ENCODE measurements at regions not wholly inside any gene's neighbourhood (a gene's known extent, or its start where the extent isn't known, plus 50 kb on each side); places are given as distances from the start of the nearest gene placed in this dataset.

DNA sequence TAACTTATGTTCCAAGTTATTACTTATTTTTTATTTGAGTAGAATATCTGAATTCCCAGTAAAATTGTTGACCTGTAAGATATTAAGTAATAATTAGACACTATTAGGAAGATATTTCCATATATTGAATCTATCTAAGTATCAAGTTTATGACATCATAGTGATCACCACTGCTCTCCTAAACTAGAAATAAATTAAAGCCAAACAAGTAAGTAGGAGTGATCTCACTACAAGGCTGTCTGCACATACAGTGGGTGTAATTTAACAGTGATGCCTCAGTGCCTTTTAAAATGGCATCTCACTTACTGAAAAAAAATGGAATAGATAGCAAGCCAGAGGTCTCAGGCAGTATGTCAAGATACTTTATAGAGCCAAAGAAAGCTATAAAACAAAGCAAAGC lies 789.6 kb downstream of the KCTD16 start:
- TF ChIP-seq, protein P1, sequence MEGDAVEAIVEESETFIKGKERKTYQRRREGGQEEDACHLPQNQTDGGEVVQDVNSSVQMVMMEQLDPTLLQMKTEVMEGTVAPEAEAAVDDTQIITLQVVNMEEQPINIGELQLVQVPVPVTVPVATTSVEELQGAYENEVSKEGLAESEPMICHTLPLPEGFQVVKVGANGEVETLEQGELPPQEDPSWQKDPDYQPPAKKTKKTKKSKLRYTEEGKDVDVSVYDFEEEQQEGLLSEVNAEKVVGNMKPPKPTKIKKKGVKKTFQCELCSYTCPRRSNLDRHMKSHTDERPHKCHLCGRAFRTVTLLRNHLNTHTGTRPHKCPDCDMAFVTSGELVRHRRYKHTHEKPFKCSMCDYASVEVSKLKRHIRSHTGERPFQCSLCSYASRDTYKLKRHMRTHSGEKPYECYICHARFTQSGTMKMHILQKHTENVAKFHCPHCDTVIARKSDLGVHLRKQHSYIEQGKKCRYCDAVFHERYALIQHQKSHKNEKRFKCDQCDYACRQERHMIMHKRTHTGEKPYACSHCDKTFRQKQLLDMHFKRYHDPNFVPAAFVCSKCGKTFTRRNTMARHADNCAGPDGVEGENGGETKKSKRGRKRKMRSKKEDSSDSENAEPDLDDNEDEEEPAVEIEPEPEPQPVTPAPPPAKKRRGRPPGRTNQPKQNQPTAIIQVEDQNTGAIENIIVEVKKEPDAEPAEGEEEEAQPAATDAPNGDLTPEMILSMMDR (conservative IDR thresholded peaks at IDR 0.05; ENCODE audit: control insufficient read depth, insufficient read depth, low read depth, low read length): no peak
- no peak for DNase-seq (ENCODE audit: low read depth)
- H3K4me3 ChIP-seq (ENCODE audit: control insufficient read depth, low read depth, low read length): no peak overlapping the region

DNA sequence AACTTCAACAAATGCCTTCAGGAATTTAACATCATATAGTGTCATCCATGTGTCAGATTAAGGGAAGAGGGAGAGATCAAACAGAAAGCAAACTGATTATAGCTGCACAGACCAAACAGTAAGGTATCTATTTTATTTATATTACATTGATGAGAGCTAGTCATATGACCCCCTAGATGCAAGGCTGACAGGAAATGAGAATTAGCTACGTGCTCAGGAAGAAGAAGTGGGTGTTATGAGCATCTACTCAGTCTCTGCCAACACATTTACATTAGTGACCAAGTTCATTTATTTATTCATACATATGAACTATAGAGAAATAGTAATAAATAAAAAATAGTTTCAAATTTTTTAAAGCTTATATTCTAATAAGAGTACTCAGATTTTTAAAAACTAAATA lies 787.3 kb downstream of the KCTD16 start:
- TF ChIP-seq, protein P1 (conservative IDR thresholded peaks at IDR 0.05; ENCODE audit: control insufficient read depth, insufficient read depth, low read depth, low read length): no peak
- DNase-seq (ENCODE audit: low read depth): no peak
- H3K4me3 ChIP-seq (ENCODE audit: control insufficient read depth, low read depth, low read length): no peak overlapping the region

DNA sequence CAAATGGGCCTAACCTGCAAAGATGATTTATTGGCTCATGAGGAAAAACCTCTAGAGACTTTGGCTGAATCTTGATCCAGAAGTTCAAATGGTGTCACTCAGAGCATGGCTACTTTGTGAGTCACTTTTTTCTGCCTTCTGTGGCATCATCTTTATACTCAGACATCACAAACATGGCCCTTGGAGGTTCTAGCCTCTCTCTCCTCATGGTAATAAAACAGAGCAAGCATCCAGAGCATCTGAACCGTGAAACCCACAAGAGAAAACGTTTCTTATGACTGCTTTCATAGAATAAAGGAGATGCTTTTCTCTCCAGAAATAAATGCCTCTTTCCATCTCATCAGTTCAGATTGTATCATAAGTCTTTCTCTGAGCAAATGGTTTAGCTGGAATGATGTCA lies 780.3 kb downstream of the KCTD16 start:
- TF ChIP-seq, protein P1 (conservative IDR thresholded peaks at IDR 0.05; ENCODE audit: control insufficient read depth, insufficient read depth, low read depth, low read length): no peak
- H3K4me3 ChIP-seq (ENCODE audit: control insufficient read depth, low read depth, low read length): no peak overlapping the region
- no peak for DNase-seq (ENCODE audit: low read depth)

DNA sequence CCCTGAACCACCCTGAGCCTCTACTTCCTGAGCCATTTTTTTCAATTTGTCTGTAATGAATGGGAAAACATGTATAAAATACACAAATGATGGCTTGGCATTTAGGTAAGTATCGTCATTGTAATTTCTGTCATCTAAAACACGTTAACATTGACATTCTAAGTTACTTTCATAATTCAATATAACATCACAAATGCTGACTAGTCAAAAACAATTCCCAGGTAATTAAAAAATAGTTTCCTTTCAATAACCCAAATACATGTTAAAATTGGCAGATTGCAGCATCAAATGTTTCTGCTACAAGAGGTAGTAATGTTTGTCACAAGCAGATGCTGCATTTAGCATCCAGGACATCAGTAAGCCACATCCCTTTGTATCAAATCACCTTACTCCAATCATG lies 776.4 kb downstream of the KCTD16 start:
- TF ChIP-seq, protein P1 (conservative IDR thresholded peaks at IDR 0.05; ENCODE audit: control insufficient read depth, insufficient read depth, low read depth, low read length): no peak
- DNase-seq (ENCODE audit: low read depth): no peak
- H3K4me3 ChIP-seq (ENCODE audit: control insufficient read depth, low read depth, low read length): no peak overlapping the region

DNA sequence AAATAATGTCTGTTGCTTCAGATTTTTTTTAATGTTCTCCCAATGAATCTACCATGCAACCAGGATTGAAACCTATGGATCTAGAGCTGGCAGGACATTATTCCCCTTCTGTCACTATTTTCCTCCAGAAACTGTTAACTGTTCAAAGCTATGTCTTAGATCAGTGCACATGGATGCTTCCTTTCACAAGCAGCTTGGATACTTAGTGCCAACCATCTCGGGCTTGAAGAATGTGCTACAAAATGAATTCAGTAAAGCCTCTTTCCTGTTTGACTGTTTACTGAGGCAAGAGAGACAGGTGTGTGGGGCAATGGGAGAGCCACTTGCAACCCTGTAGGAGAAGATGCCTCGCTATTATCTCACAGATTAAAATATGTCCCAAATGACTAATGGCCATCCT lies 774.8 kb downstream of the KCTD16 start:
- no peak overlapping the region for H3K4me3 ChIP-seq (ENCODE audit: control insufficient read depth, low read depth, low read length)
- TF ChIP-seq, protein P1 (conservative IDR thresholded peaks at IDR 0.05; ENCODE audit: control insufficient read depth, insufficient read depth, low read depth, low read length): no peak
- DNase-seq (ENCODE audit: low read depth): no peak

DNA sequence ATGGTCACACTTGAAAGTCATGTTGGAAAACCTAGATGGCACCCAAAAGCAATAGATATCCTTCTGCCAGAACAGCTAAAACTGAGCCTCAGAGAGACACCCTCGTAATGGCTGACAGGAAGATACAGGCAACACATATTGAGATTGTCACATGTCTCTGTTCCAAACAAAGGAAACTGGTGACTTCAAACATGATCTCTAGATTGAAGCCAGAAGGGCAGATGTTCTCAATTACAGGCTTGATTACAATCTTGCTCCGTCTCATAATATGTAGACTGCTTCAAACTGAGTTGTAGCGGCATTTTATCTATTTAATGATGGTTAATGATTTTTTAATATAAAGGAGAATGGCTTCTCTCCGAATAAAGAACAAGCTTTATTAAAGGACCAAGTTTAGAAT lies 774.3 kb downstream of the KCTD16 start:
- no peak for DNase-seq (ENCODE audit: low read depth)
- no peak overlapping the region for H3K4me3 ChIP-seq (ENCODE audit: control insufficient read depth, low read depth, low read length)
- TF ChIP-seq, protein P1 (conservative IDR thresholded peaks at IDR 0.05; ENCODE audit: control insufficient read depth, insufficient read depth, low read depth, low read length): no peak

DNA sequence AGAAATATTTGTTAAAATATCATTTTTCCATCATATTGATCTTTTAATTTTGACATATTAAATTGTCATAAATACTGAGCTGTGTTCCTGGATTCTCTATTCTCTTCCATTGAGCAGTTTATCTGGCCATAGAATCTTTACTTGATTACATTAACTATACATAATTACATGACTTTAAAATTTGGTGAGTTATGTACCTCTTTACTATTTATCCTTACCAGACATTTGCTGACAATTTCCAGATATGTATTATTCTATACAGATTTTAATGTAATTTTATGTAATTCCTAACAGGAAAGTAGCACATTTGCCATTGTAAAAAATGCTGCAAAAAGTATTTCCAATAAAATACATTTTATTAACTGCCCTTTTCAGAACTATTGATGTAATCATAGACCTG lies 770.3 kb downstream of the KCTD16 start:
- no peak for DNase-seq (ENCODE audit: low read depth)
- H3K4me3 ChIP-seq (ENCODE audit: control insufficient read depth, low read depth, low read length): no peak overlapping the region
- TF ChIP-seq, protein P1 (conservative IDR thresholded peaks at IDR 0.05; ENCODE audit: control insufficient read depth, insufficient read depth, low read depth, low read length): no peak

Measured in fibroblast of mammary gland (primary cell).